ENCODE measurements at regions not wholly inside any gene's neighbourhood (a gene's known extent, or its start where the extent isn't known, plus 50 kb on each side); places are given as distances from the start of the nearest gene placed in this dataset.

DNA sequence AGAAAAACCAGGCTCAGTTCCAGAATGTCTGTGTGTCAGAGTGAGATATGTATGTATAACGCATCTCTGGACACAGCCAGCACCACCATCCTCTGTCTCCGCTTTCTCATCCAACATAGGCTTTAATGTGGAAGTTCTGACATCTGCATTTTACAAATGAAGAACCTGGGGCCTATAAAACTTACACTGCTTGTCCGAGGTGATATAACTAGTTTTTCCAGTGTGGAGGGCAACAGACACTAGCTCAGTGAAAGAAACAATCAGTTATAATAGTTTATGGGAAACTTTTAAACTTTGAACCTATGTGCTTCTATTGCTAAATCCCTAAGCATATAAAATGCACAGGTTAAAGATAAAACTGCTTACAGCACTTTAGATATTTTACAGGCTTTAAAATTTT, 208.7 kb downstream of the CRPPA start:
- DNase-seq, result no peak

DNA sequence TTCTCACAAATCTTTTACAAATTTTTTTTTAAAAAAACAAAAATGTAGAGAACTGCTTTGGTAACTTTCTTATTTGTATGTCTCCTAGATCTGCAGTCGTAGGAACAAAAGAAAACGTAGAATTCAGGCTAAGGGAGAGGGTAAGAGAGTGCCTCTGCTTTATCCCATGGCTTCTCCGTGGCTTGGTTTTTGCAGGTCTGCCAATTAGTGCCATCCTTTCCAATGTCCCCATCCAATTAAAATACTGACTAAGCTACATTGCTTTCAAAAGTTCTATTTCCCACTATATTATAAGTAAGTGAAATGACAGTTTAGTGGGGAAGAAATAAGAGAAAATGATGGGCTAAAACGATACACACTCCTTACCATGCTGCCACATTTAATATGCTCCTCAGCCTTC, 209.3 kb downstream of the CRPPA start:
- DNase-seq, result no peak

DNA sequence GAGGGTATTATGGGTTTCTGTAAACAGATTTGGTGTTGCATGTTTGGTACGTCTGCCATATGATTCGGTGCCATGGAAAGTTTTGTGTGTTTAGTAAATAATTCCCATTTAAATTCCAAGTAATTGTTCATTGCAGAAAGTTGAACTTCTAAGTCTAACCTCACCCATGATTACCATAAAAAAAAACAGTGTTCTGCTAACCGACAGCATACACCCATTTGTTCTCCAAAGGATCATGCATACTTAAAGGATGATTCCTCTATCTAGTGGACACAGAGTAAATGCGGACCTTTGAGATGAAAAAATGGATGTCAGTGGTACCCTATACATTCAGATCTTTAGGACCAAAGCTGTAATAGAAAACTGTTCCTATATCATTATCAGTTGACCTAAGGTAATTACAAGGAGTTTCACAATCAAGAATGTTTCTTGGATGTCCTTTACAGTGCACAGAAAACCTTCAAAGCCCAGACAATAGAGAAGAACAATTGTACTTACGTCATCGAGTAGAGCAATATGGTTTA, 209.9 kb downstream of the CRPPA start:
- no peak for DNase-seq

- DNase-seq, result no peak
Observed at GRCh38 chr7:16210171-16210570, 211.2 kb downstream of the CRPPA start.

DNA sequence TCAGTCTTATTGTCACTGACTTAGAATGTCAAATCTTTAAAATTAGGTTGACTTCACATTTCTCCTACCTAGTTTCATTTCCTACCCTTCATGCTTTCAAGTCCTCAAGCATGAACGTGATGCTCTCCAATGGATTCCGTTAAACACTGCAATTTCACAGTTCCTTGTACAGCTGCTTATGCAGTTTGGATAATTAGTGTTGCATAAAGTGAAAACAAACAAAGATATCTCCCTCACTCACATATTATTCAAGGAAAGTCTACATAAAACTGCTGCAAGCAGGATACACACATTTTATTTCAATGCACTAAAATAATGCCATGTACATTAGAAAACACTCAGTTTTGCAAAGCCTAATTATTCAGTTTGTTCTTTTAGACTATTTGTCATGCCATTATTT, 214.0 kb downstream of the CRPPA start:
- no peak for DNase-seq

- no peak for DNase-seq
Observed at GRCh38 chr7:16205466-16205865, 215.9 kb downstream of the CRPPA start.

GRCh38 chr7:16204953-16205352, 216.4 kb downstream of the CRPPA start:
- DNase-seq, result no peak

- DNase-seq, result no peak
Observed at GRCh38 chr7:16203065-16203464, 218.3 kb downstream of the CRPPA start.

DNA sequence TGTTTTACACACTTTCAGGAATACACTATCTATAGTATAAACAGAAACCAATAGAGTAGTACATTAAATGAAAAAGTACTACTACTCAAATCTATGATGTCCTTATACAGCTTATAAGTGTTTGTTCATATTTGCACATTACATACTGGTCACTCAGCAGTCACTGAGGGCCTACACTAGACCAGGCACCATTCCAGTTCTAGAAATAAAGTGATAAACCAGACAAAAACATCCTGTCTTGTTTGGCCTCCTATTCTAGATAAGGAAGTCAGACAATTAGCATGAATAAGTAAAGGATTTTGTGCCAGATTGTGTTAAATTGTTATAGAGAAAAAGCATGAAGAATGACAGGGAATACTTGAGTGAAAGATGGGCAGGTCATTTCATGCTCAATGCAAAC, 219.0 kb downstream of the CRPPA start:
- no peak for DNase-seq

DNA sequence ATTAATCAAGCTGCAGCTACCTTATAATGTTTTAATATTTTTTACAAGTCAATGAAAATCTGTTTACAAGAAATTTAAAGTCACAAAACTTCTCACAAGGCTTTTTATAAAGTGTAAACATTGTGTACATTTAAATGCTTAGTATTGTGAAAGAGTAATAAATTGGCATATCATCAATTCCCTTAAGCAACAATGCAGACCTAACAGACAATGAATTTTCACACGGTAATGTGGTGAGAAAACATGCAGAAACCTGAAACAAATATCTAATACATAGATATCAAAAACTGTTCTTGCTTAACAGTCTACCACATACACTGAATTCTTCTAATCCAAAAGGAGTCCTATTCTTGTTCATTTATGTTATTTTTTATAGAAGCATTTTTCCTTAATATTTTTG, 220.7 kb downstream of the CRPPA start:
- DNase-seq, result no peak

- DNase-seq, result no peak
Observed at GRCh38 chr7:16193631-16194030, 227.7 kb downstream of the CRPPA start.

DNA sequence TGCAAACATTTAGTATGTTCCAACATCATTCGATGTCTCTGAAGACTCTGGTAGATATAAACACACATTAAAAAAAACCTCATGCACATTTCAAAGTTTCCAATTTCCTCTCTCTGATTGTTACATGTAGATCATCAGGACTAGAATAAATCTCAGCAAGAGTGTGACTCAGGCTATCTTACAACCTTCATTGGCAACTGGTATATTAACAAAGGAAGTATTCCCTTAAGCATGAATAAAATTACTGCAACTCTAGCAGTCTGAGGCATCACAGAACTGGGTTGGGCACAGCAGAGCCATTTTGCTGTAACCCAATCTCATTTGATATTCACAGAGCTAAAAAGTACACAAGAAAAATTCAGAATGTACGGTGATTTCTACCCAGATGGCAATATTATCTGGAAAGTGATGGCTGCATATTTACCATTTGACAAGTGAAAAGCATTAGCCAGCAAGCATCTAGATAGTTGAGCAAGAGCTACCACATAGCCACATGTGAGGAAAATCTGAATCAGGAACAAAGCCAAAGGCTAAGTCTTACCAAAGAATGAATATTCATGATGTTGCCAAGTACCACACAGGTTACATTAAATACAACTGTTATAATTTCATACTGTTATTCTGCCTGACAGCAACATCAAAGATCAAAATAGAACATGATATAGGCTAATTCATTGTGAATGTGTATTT, 232.2 kb downstream of the CRPPA start:
- no peak for DNase-seq

DNA sequence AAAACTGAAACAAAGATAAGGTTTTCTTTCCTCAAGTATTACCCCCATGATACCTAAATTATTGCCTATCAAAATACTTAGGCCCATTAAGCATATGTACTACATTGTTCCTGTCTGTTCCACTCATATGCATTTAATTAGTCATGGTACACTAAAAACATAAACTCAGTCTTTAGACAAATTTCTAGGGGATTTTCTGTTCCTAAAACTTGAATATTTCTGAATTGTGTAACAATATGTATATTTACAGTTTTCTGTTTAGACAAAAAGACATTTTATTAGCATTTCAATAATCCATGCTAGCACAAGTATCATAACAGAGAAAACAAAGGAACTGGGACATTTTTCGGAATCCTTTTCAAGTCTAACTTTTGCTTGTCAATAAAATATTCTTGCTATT, 234.2 kb downstream of the CRPPA start:
- DNase-seq, result no peak

- DNase-seq, result no peak
Observed at GRCh38 chr7:16178585-16178984, 242.8 kb downstream of the CRPPA start.

DNA sequence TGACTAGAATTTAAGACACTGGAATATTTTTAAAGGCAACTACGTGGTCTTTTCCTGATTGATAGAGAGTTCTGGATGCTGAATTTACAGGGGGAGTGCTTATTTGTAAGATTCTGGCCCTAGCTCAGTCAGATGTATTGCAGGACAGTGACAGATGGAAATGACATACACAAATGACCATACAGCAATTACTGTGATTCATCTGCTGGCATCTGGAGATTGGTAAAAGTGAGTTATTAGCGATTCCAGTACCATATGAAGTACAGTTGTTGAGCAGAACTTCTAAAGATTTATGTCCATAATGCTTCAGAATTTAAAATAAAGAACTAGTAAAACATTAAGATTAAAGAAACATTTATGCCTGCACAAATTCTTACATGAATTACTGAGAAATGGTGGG, 243.2 kb downstream of the CRPPA start:
- DNase-seq, result no peak

DNA sequence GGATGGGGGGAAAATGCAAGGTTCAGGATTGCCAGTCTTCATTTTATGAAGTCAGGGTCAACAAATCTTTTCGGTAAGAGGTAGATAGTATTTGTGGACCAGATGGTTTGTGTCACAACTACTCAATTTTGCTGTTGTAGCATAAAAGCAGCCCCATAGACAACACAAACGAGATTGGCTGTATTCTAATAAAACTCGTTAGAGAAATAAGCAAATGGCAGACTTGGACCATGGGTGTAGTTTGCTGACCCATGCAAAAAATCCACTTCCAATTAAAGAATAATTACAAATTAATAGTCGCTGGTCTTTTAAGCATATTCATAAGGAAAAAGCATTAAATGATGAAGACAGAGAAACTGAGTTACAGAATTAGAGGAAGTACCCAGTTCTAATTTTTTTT, 247.1 kb downstream of the CRPPA start:
- DNase-seq, result no peak

- no peak for DNase-seq
Observed at GRCh38 chr7:16172366-16172765, 249.0 kb downstream of the CRPPA start.

- no peak for DNase-seq
Observed at GRCh38 chr7:16171928-16172327, 249.4 kb downstream of the CRPPA start.

DNA sequence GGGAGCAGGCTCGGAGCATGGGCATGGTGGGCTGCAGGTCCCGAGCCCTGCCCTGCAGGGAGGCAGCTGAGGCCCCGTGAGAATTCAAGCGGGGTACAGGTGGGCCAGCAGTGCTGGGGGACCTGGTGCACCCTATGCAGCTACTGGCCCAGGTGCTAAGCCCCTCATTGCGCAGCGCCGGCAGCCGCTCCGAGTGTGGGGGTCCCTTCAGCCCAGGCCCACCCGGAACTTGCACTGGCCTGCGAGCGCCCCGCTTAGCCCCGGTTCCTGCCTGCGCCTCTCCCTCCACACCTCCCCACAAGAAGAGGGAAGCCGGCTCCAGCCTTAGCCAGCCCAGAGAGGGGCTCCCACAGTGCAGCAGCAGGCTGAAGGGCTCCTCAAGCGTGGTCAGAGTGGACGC, 250.7 kb downstream of the CRPPA start:
- DNase-seq, result no peak

DNA sequence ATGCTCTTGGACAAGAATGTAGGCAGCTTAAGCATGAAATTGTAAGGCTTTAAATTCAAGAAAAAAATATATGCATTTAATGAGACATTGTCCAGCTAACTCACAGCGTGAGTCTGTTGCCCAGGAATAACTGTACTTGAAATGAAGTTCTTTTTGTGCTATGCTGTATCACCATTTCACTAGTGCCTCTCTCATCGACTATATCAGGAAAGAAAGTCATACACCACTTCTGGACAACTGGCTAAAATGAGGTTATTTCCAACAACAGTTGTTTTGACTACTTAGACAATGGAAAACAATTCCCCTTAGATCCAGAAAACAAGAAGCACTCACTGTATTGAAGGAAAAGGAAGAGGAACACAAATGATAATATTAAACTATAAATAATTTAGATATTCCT, 251.8 kb downstream of the CRPPA start:
- DNase-seq, result no peak

DNA sequence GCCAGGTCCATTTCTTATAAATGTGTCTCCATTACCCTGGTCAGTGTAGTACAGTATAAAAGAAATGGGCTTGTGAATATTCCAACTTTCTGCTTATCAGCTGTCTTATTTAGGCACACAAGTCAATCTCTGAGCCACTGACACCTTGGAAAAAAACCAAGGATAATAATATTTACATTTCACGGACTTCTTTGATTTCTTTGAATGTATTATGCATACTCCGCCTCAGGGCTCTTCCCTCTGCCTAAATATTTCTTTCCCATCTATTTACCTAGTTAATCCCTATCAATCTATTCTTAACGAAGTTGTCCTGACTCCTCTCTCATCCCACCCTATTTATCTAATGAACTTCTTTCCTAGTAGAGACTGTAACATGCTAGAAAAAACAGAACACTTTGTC, 253.8 kb downstream of the CRPPA start:
- DNase-seq, result no peak

DNA sequence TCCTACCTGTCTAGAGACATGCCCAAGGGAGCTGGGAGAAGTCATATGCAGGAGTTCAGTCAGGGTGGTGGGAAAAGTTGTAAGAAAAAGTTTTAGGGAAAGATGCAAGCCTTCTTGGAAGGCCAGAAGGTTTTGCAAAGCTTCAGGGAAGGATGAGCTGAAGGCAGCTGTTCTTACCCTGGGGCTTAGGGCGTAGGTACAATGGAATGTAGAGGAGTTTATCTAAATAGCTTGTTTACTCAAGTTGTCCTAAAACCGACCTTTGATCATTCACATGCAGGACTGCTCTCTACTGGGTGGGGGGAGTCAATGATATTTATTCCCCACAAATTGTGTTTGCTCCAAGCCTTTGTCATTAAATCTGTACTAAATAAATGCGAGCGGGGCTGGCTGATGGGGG, 277.0 kb downstream of the CRPPA start:
- DNase-seq, result no peak

DNA sequence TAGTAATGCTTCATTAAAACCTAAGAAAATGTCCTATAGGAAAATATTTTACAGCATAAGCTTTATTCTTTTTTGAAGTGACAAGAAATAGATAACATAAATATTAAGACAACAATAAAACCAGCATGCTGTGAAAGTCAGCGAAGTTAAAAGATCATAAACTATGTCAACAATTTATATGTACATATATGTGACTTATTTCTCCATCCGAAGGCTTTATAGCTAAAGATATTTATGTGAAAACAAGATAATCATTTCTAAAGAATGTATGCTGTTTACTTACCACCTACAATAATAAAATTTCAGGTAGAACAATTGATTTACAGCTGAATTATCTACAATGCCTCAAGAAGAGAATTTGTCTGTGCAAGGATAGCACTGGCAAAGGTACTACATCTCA, 283.4 kb downstream of the CRPPA start:
- DNase-seq, result no peak

- DNase-seq, result no peak
Observed at GRCh38 chr7:16136896-16137295, 284.4 kb downstream of the CRPPA start.

GRCh38 chr7:16135658-16136057, 285.7 kb downstream of the CRPPA start:
- DNase-seq, result no peak
